Activated naive CD8-positive, alpha-beta T cell treated with anti-CD3 and anti-CD28 coated beads, Interleukin-2, amount 50 U/mL, for 24 hours (primary cell): ENCODE measurements at regions not wholly inside any gene's neighbourhood (a gene's known extent, or its start where the extent isn't known, plus 50 kb on each side); places are given as distances from the start of the nearest gene placed in this dataset.
"Not testable (repeated sequence)": the region's sequence is repeated elsewhere in the genome, so short reads cannot be mapped to it uniquely, and the experiment has no call there.

ENCODE experiments used
- ATAC-seq: fragments of 150-1000 bp; cut with Tn5 transposase; one replicate; pipeline ENCODE4 v1.10.0; 2021
- DNase-seq: peaks from one replicate; pipeline ENCODE4 v3.0.0; 2021
- H3K27ac Mint-ChIP-seq: one replicate; pipeline ENCODE4 v1.8.0; 2021; ENCODE audit warnings: mild to moderate bottlenecking, mixed read lengths
- H3K27me3 Mint-ChIP-seq: one replicate; pipeline ENCODE4 v1.8.0; 2021; ENCODE audit warnings: mixed read lengths
- H3K36me3 Mint-ChIP-seq: one replicate; pipeline ENCODE4 v1.8.0; 2021; ENCODE audit warnings: low read depth, mixed read lengths
- H3K4me1 Mint-ChIP-seq: one replicate; pipeline ENCODE4 v1.8.0; 2021; ENCODE audit warnings: mixed read lengths
- H3K4me3 Mint-ChIP-seq: one replicate; pipeline ENCODE4 v1.8.0; 2021; ENCODE audit warnings: mild to moderate bottlenecking, moderate library complexity, mixed read lengths
- H3K9me3 Mint-ChIP-seq: one replicate; pipeline ENCODE4 v1.8.0; 2021; ENCODE audit warnings: mixed read lengths

- not testable (repeated sequence) for H3K36me3 Mint-ChIP-seq, H3K4me3 Mint-ChIP-seq, ATAC-seq, H3K9me3 Mint-ChIP-seq, DNase-seq, H3K4me1 Mint-ChIP-seq, H3K27ac Mint-ChIP-seq, H3K27me3 Mint-ChIP-seq
Measured at GRCh38 chr17:27365329-27365945, 71.5 kb downstream of the WSB1 start.

GRCh38 chr17:27366437-27366836, 72.5 kb downstream of the WSB1 start:
- ATAC-seq (no peak), DNase-seq (no peak)
- H3K36me3 Mint-ChIP-seq, result no peaks in the 10 kb centered on the region
- no peaks in the 10 kb centered on the region for H3K4me1 Mint-ChIP-seq
- H3K9me3 Mint-ChIP-seq, result peaks cover 6% of the 10 kb centered on the region
- H3K27ac Mint-ChIP-seq, result no peak overlapping the region
- H3K4me3 Mint-ChIP-seq, result no peak overlapping the region
- H3K27me3 Mint-ChIP-seq, result peaks cover 2% of the 10 kb centered on the region

GRCh38 chr17:27367121-27367981, 73.4 kb downstream of the WSB1 start:
- Mint-ChIP-seq H3K36me3 (peaks cover 3% of the 10 kb centered on the region), H3K4me3 (no peak overlapping the region), H3K9me3 (peaks cover 6% of the 10 kb centered on the region), H3K27ac (no peak overlapping the region), H3K27me3 (peaks cover 6% of the 10 kb centered on the region), H3K4me1 (no peaks in the 10 kb centered on the region)
- no peak for DNase-seq
- ATAC-seq, result no peak

GRCh38 chr17:27368151-27368795, 74.4 kb downstream of the WSB1 start:
- H3K9me3 Mint-ChIP-seq, result peaks cover 10% of the 10 kb centered on the region
- H3K4me1 Mint-ChIP-seq, result no peaks in the 10 kb centered on the region
- H3K36me3 Mint-ChIP-seq, result peaks cover 4% of the 10 kb centered on the region
- no peak for ATAC-seq
- H3K27ac Mint-ChIP-seq, result no peak overlapping the region
- no peak for DNase-seq
- H3K27me3 Mint-ChIP-seq, result peaks cover 10% of the 10 kb centered on the region
- H3K4me3 Mint-ChIP-seq, result no peak overlapping the region

GRCh38 chr17:27368980-27369379, 75.1 kb downstream of the WSB1 start:
- Mint-ChIP-seq H3K27me3 (peaks cover 13% of the 10 kb centered on the region), H3K36me3 (peaks cover 7% of the 10 kb centered on the region), H3K9me3 (peaks cover 14% of the 10 kb centered on the region), H3K4me3 (no peak overlapping the region), H3K4me1 (no peaks in the 10 kb centered on the region), H3K27ac (no peak overlapping the region)
- no peak for ATAC-seq
- DNase-seq, result no peak

GRCh38 chr17:27370776-27371175, 76.9 kb downstream of the WSB1 start:
- peaks cover 7% of the 10 kb centered on the region for H3K36me3 Mint-ChIP-seq
- ATAC-seq, result no peak
- peaks cover 24% of the 10 kb centered on the region for H3K9me3 Mint-ChIP-seq
- no peak overlapping the region for H3K4me3 Mint-ChIP-seq
- DNase-seq, result no peak
- H3K4me1 Mint-ChIP-seq, result no peaks in the 10 kb centered on the region
- H3K27ac Mint-ChIP-seq, result no peak overlapping the region
- H3K27me3 Mint-ChIP-seq, result peaks cover 16% of the 10 kb centered on the region

- DNase-seq, H3K4me3 Mint-ChIP-seq, ATAC-seq: not testable (repeated sequence)
Measured at GRCh38 chr17:27373695-27374094, 79.8 kb downstream of the WSB1 start.

GRCh38 chr17:27376637-27377547, 79.4 kb upstream of the KSR1 start:
- H3K27me3 Mint-ChIP-seq, result peaks cover 44% of the 10 kb centered on the region
- ATAC-seq (no peak), DNase-seq (no peak)

More at GRCh38 chr17:27373695-27374094, 79.8 kb downstream of the WSB1 start:
- H3K9me3 Mint-ChIP-seq, result peaks cover 24% of the 10 kb centered on the region
- H3K27ac Mint-ChIP-seq, H3K36me3 Mint-ChIP-seq, H3K4me1 Mint-ChIP-seq: not testable (repeated sequence)
- peaks cover 26% of the 10 kb centered on the region for H3K27me3 Mint-ChIP-seq

GRCh38 chr17:27378482-27379175, 77.6 kb upstream of the KSR1 start:
- Mint-ChIP-seq H3K27me3 (peaks cover 40% of the 10 kb centered on the region), H3K9me3 (peaks cover 10% of the 10 kb centered on the region), H3K27ac (no peak overlapping the region)

More at GRCh38 chr17:27376637-27377547, 79.4 kb upstream of the KSR1 start:
- Mint-ChIP-seq H3K36me3 (peaks cover 5% of the 10 kb centered on the region), H3K9me3 (peaks cover 17% of the 10 kb centered on the region), H3K4me3 (no peak overlapping the region), H3K4me1 (peaks cover 3% of the 10 kb centered on the region), H3K27ac (no peak overlapping the region)

GRCh38 chr17:27379888-27380533, 76.2 kb upstream of the KSR1 start:
- H3K4me3 Mint-ChIP-seq, result no peak overlapping the region
- ATAC-seq (no peak), DNase-seq (no peak)
- no peaks in the 10 kb centered on the region for H3K36me3 Mint-ChIP-seq
- peaks cover 3% of the 10 kb centered on the region for H3K4me1 Mint-ChIP-seq
- no peak overlapping the region for H3K27ac Mint-ChIP-seq
- peaks cover 35% of the 10 kb centered on the region for H3K27me3 Mint-ChIP-seq
- H3K9me3 Mint-ChIP-seq, result peaks cover 4% of the 10 kb centered on the region

More at GRCh38 chr17:27378482-27379175, 77.6 kb upstream of the KSR1 start:
- Mint-ChIP-seq H3K36me3 (no peaks in the 10 kb centered on the region), H3K4me3 (no peak overlapping the region), H3K4me1 (peaks cover 3% of the 10 kb centered on the region)
- DNase-seq (no peak), ATAC-seq (no peak)

GRCh38 chr17:27380551-27380950, 75.7 kb upstream of the KSR1 start:
- peaks cover 35% of the 10 kb centered on the region for H3K27me3 Mint-ChIP-seq
- H3K9me3 Mint-ChIP-seq, result no peaks in the 10 kb centered on the region
- DNase-seq (no peak), ATAC-seq (no peak)
- no peak overlapping the region for H3K27ac Mint-ChIP-seq
- H3K4me1 Mint-ChIP-seq, result peaks cover 3% of the 10 kb centered on the region
- no peak overlapping the region for H3K4me3 Mint-ChIP-seq
- H3K36me3 Mint-ChIP-seq, result no peaks in the 10 kb centered on the region

GRCh38 chr17:27381007-27381501, 75.2 kb upstream of the KSR1 start:
- Mint-ChIP-seq H3K36me3 (no peaks in the 10 kb centered on the region), H3K9me3 (no peaks in the 10 kb centered on the region), H3K4me3 (no peak overlapping the region), H3K27me3 (peaks cover 36% of the 10 kb centered on the region), H3K27ac (no peak overlapping the region), H3K4me1 (peaks cover 3% of the 10 kb centered on the region)
- ATAC-seq (peak; percentile 87), DNase-seq (peak; percentile 92)

- H3K27ac Mint-ChIP-seq, result no peak overlapping the region
- no peak overlapping the region for H3K4me3 Mint-ChIP-seq
- DNase-seq (no peak), ATAC-seq (no peak)
- no peaks in the 10 kb centered on the region for H3K36me3 Mint-ChIP-seq
- H3K4me1 Mint-ChIP-seq, result peaks cover 3% of the 10 kb centered on the region
- peaks cover 36% of the 10 kb centered on the region for H3K27me3 Mint-ChIP-seq
- no peaks in the 10 kb centered on the region for H3K9me3 Mint-ChIP-seq
Measured at GRCh38 chr17:27382025-27382424, 74.2 kb upstream of the KSR1 start.
